ENCODE measurements at regions not wholly inside any gene's neighbourhood (a gene's known extent, or its start where the extent isn't known, plus 50 kb on each side); places are given as distances from the start of the nearest gene placed in this dataset.
A peak's percentile ranks its signal among the peaks of the same experiment; 100 is the strongest.

GRCh38 chr10:31701546-31701945, 227.1 kb downstream of the ARHGAP12 start (continued):
- no peak for TF ChIP-seq ZNF114 (CRISPR knock-in tag; IDR thresholded peaks at IDR 0.05)
- TF ChIP-seq JUNB (IDR thresholded peaks at IDR 0.05; ENCODE audit: unreplicated experiment) = no peak
- TF ChIP-seq EZH2 (IDR thresholded peaks at IDR 0.05; ENCODE audit: low read depth, unreplicated experiment) = no peak
- TF ChIP-seq, protein P1, sequence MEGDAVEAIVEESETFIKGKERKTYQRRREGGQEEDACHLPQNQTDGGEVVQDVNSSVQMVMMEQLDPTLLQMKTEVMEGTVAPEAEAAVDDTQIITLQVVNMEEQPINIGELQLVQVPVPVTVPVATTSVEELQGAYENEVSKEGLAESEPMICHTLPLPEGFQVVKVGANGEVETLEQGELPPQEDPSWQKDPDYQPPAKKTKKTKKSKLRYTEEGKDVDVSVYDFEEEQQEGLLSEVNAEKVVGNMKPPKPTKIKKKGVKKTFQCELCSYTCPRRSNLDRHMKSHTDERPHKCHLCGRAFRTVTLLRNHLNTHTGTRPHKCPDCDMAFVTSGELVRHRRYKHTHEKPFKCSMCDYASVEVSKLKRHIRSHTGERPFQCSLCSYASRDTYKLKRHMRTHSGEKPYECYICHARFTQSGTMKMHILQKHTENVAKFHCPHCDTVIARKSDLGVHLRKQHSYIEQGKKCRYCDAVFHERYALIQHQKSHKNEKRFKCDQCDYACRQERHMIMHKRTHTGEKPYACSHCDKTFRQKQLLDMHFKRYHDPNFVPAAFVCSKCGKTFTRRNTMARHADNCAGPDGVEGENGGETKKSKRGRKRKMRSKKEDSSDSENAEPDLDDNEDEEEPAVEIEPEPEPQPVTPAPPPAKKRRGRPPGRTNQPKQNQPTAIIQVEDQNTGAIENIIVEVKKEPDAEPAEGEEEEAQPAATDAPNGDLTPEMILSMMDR (conservative IDR thresholded peaks at IDR 0.05; ENCODE audit: low read depth in 2 of 2) = no peak
- TF ChIP-seq NANOG (IDR thresholded peaks at IDR 0.05; ENCODE audit: borderline replicate concordance) = no peak
- TF ChIP-seq POLR2AphosphoS5 (IDR thresholded peaks at IDR 0.05; ENCODE audit: low read depth) = no peak

DNA sequence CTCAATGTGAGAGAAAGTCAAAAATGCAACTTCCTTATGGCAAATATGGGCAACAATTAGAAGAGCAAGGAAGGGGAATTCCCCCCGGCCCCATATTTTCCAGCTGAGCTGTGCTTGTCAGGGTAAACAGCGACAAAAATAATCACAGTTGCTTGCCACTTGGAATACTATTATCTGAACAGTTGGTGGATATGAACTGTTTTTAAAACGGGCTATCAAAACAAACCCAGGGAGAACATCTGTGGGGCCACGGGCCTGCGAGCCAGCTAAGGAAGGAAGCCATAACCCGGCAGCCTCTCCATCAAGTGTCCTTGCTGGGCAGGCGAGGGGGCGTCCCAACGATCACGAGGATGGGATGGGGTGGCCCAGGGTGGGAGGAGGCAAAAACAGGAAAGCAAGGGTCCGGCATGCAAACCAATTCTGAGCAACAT, 228.4 kb downstream of the ARHGAP12 start:
- peaks cover 42% of the 10 kb centered on the region for H3K9me3 Mint-ChIP-seq
- H3K27me3 ChIP-seq (ENCODE audit: insufficient read depth) = no peaks in the 10 kb centered on the region
- H3K79me2 ChIP-seq (replicated peaks; ENCODE audit: insufficient read depth) = no peaks in the 10 kb centered on the region
- H3K4me2 ChIP-seq = no peak overlapping the region
- H3K27me3 Mint-ChIP-seq (ENCODE audit: insufficient read depth, low read depth, poor library complexity) = peaks cover 8% of the 10 kb centered on the region
- peaks cover 3% of the 10 kb centered on the region; the same call in 1 of the 2 replicates for H3K9me2 ChIP-seq (ENCODE audit: insufficient read depth)
- peaks cover 9% of the 10 kb centered on the region; the same call in 1 of the 2 replicates for H3K36me3 ChIP-seq (ENCODE audit: insufficient read depth)
- no peak overlapping the region for H3K4me3 Mint-ChIP-seq
- DNase-seq (ENCODE audit: low spot score) = no peak
- H2AFZ ChIP-seq = peak overlapping the region; percentile 47; the same call in 1 of the 2 replicates
- H3F3A ChIP-seq (replicated peaks; ENCODE audit: low read depth) = no peaks in the 10 kb centered on the region
- no peak overlapping the region for H3K27ac ChIP-seq (ENCODE audit: low read depth)
- H3K4me3 ChIP-seq = no peak overlapping the region
- peaks cover 14% of the 10 kb centered on the region for H3K4me1 Mint-ChIP-seq
- peaks cover 4% of the 10 kb centered on the region for H3K4me1 ChIP-seq (ENCODE audit: insufficient read depth)
- ATAC-seq = no peak
- H3K27ac Mint-ChIP-seq = no peak overlapping the region
- H3K36me3 Mint-ChIP-seq (ENCODE audit: low read depth) = peaks cover 40% of the 10 kb centered on the region
- no peaks in the 10 kb centered on the region for H4K20me1 ChIP-seq (replicated peaks; ENCODE audit: insufficient read depth)
- TF ChIP-seq CREB1 (CRISPR knock-in tag; IDR thresholded peaks at IDR 0.05; ENCODE audit: low read depth) = no peak
- TF ChIP-seq ZNF114 (CRISPR knock-in tag; IDR thresholded peaks at IDR 0.05) = no peak
- TF ChIP-seq, protein P2, sequence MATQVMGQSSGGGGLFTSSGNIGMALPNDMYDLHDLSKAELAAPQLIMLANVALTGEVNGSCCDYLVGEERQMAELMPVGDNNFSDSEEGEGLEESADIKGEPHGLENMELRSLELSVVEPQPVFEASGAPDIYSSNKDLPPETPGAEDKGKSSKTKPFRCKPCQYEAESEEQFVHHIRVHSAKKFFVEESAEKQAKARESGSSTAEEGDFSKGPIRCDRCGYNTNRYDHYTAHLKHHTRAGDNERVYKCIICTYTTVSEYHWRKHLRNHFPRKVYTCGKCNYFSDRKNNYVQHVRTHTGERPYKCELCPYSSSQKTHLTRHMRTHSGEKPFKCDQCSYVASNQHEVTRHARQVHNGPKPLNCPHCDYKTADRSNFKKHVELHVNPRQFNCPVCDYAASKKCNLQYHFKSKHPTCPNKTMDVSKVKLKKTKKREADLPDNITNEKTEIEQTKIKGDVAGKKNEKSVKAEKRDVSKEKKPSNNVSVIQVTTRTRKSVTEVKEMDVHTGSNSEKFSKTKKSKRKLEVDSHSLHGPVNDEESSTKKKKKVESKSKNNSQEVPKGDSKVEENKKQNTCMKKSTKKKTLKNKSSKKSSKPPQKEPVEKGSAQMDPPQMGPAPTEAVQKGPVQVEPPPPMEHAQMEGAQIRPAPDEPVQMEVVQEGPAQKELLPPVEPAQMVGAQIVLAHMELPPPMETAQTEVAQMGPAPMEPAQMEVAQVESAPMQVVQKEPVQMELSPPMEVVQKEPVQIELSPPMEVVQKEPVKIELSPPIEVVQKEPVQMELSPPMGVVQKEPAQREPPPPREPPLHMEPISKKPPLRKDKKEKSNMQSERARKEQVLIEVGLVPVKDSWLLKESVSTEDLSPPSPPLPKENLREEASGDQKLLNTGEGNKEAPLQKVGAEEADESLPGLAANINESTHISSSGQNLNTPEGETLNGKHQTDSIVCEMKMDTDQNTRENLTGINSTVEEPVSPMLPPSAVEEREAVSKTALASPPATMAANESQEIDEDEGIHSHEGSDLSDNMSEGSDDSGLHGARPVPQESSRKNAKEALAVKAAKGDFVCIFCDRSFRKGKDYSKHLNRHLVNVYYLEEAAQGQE (IDR thresholded peaks at IDR 0.05; ENCODE audit: unreplicated experiment) = no peak
- TF ChIP-seq EZH2 (IDR thresholded peaks at IDR 0.05; ENCODE audit: low read depth, unreplicated experiment) = no peak
- no peak for TF ChIP-seq ZNF331 (CRISPR knock-in tag; IDR thresholded peaks at IDR 0.05; ENCODE audit: low read depth)
- no peak for TF ChIP-seq JUNB (IDR thresholded peaks at IDR 0.05; ENCODE audit: unreplicated experiment)
- no peak for TF ChIP-seq ETS1 (IDR thresholded peaks at IDR 0.05)

Measured in GM23338 (cell line).